Vagina (tissue), 2 donors: ENCODE measurements at regions not wholly inside any gene's neighbourhood (a gene's known extent, or its start where the extent isn't known, plus 50 kb on each side); places are given as distances from the start of the nearest gene placed in this dataset.

Source experiments
- DNase-seq, 2 donors: peaks; one replicate each; pipeline ENCODE4 v3.0.0-alpha.2; 2017; ENCODE audit errors: extremely low spot score in 2 of 2
- H3K27ac ChIP-seq: fragments of 200-600 bp; sonication (generic); one replicate; pipeline ENCODE4 v1.5.1; 2019
- H3K27me3 ChIP-seq: fragments of 200-600 bp; sonication (generic); one replicate; pipeline ENCODE4 v1.5.1; 2019
- H3K36me3 ChIP-seq, 2 donors: fragments of 200-600 bp; sonication (generic); one replicate each; pipeline ENCODE4 v1.5.1; 2017 to 2019
- H3K4me1 ChIP-seq: fragments of 200-600 bp; sonication (generic); one replicate; pipeline ENCODE4 v1.5.1; 2019
- H3K4me3 ChIP-seq, 2 donors: fragments of 200-600 bp; sonication (generic); 1 replicate in 1 of 2; 2 replicates in 1 of 2; pipeline ENCODE4 v1.5.1; 2016 to 2019
- H3K9me3 ChIP-seq: fragments of 200-600 bp; sonication (generic); one replicate; pipeline ENCODE4 v1.5.1; 2019
- CTCF ChIP-seq, 3 experiments: fragments of 450-650 bp in 2 of 3; fragments of 200-600 bp in 1 of 3; sonication (generic) in 1 of 3; IDR thresholded peaks; one replicate each; pipeline ENCODE4 v1.5.1; 2017 to 2019; ENCODE audit warnings: antibody characterized with exemption in 3 of 3, mild to moderate bottlenecking in 2 of 3, moderate library complexity in 2 of 3
- POLR2A ChIP-seq, 2 donors: fragments of 450-650 bp; IDR thresholded peaks; one replicate each; pipeline ENCODE4 v1.6.1; 2017; ENCODE audit warnings: antibody characterized with exemption in 2 of 2, mild to moderate bottlenecking in 2 of 2, moderate library complexity in 2 of 2
- POLR2AphosphoS5 ChIP-seq, 2 donors: sonication (generic); formaldehyde crosslinking; IDR thresholded peaks; one replicate each; pipeline ENCODE4 v1.9.0; 2017; ENCODE audit warnings: antibody characterized with exemption in 2 of 2, mild to moderate bottlenecking in 2 of 2, low read depth in 1 of 2; ENCODE audit not compliant: insufficient read depth in 1 of 2
- intact Hi-C: fragments of 100-400 bp; cut with DNase I; formaldehyde crosslinking; loops from one replicate; pipeline ENCODE4 v1.15.1; 2023

GRCh38 chr22:49540084-49540912 is 287.4 kb downstream of the BRD1 start:
- Histone ChIP-seq H3K4me1 (no peaks in the 10 kb centered on the region), H3K9me3 (no peaks in the 10 kb centered on the region), H3K27ac (no peak overlapping the region), H3K27me3 (no peaks in the 10 kb centered on the region), H3K4me3 (no peak overlapping the region), H3K36me3 (no peaks in the 10 kb centered on the region)
- intact Hi-C loops = no loop called here
- TF ChIP-seq POLR2AphosphoS5 (IDR thresholded peaks at IDR 0.05; ENCODE audit: insufficient read depth in 1 of 2, low read depth in 1 of 2) (no peak), POLR2A (IDR thresholded peaks at IDR 0.05) (no peak), CTCF (IDR thresholded peaks at IDR 0.05) (no peak)
- no peak for DNase-seq

- no peak for TF ChIP-seq POLR2A (IDR thresholded peaks at IDR 0.05)
- TF ChIP-seq CTCF (IDR thresholded peaks at IDR 0.05) = no peak
- no peak for TF ChIP-seq POLR2AphosphoS5 (IDR thresholded peaks at IDR 0.05; ENCODE audit: insufficient read depth in 1 of 2, low read depth in 1 of 2)
- no peaks in the 10 kb centered on the region for H3K36me3 ChIP-seq
- H3K4me1 ChIP-seq = no peaks in the 10 kb centered on the region
- intact Hi-C loops = no loop called here
- no peaks in the 10 kb centered on the region for H3K27me3 ChIP-seq
- DNase-seq = no peak
- no peak overlapping the region for H3K4me3 ChIP-seq
- no peak overlapping the region for H3K27ac ChIP-seq
- no peaks in the 10 kb centered on the region for H3K9me3 ChIP-seq
Observed at GRCh38 chr22:49538006-49538405, 289.7 kb downstream of the BRD1 start.

GRCh38 chr22:49536571-49537131 is 291.0 kb downstream of the BRD1 start:
- Histone ChIP-seq H3K9me3 (no peaks in the 10 kb centered on the region), H3K4me3 (no peak overlapping the region), H3K36me3 (no peaks in the 10 kb centered on the region), H3K27ac (no peak overlapping the region), H3K4me1 (no peaks in the 10 kb centered on the region), H3K27me3 (no peaks in the 10 kb centered on the region)
- no peak for TF ChIP-seq POLR2A (IDR thresholded peaks at IDR 0.05)
- TF ChIP-seq CTCF (IDR thresholded peaks at IDR 0.05) = no peak
- no peak for TF ChIP-seq POLR2AphosphoS5 (IDR thresholded peaks at IDR 0.05; ENCODE audit: insufficient read depth in 1 of 2, low read depth in 1 of 2)
- no peak for DNase-seq
- intact Hi-C loops = no loop called here

GRCh38 chr22:49535527-49536125 is 292.0 kb downstream of the BRD1 start:
- TF ChIP-seq POLR2AphosphoS5 (IDR thresholded peaks at IDR 0.05; ENCODE audit: insufficient read depth in 1 of 2, low read depth in 1 of 2) = no peak
- TF ChIP-seq CTCF (IDR thresholded peaks at IDR 0.05) = no peak
- TF ChIP-seq POLR2A (IDR thresholded peaks at IDR 0.05) = no peak

GRCh38 chr22:49535126-49535525 is 292.5 kb downstream of the BRD1 start:
- no peaks in the 10 kb centered on the region for H3K27me3 ChIP-seq

More at GRCh38 chr22:49535527-49536125, 292.0 kb downstream of the BRD1 start:
- Histone ChIP-seq H3K27ac (no peak overlapping the region), H3K4me1 (no peaks in the 10 kb centered on the region), H3K36me3 (no peaks in the 10 kb centered on the region), H3K9me3 (no peaks in the 10 kb centered on the region), H3K4me3 (no peak overlapping the region), H3K27me3 (no peaks in the 10 kb centered on the region)
- DNase-seq = no peak
- intact Hi-C loops = no loop called here

More at GRCh38 chr22:49535126-49535525, 292.5 kb downstream of the BRD1 start:
- no peaks in the 10 kb centered on the region for H3K4me1 ChIP-seq
- no peaks in the 10 kb centered on the region for H3K36me3 ChIP-seq
- intact Hi-C loops = no loop called here
- no peaks in the 10 kb centered on the region for H3K9me3 ChIP-seq
- no peak overlapping the region for H3K4me3 ChIP-seq
- H3K27ac ChIP-seq = no peak overlapping the region
- TF ChIP-seq CTCF (IDR thresholded peaks at IDR 0.05) (no peak), POLR2A (IDR thresholded peaks at IDR 0.05) (no peak), POLR2AphosphoS5 (IDR thresholded peaks at IDR 0.05; ENCODE audit: insufficient read depth in 1 of 2, low read depth in 1 of 2) (no peak)
- DNase-seq = no peak
